AG10803 (cell line): ENCODE measurements at regions not wholly inside any gene's neighbourhood (a gene's known extent, or its start where the extent isn't known, plus 50 kb on each side); places are given as distances from the start of the nearest gene placed in this dataset.
"Not testable (repeated sequence)": the region's sequence is repeated elsewhere in the genome, so short reads cannot be mapped to it uniquely, and the experiment has no call there.

ENCODE experiments used
- DNase-seq: peaks from one replicate; pipeline ENCODE4 v3.0.0; 2010; ENCODE audit warnings: low read depth
- H3K4me3 ChIP-seq: 2 replicates; pipeline ENCODE4 v1.5.1; 2011; ENCODE audit warnings: mild to moderate bottlenecking, low read length, control low read depth
- TF ChIP-seq, protein P1 (sequence below): conservative IDR thresholded peaks from 2 replicates; pipeline ENCODE4 v1.5.1; 2011; ENCODE audit warnings: mild to moderate bottlenecking, low read length, control low read depth, inconsistent platforms

DNA sequence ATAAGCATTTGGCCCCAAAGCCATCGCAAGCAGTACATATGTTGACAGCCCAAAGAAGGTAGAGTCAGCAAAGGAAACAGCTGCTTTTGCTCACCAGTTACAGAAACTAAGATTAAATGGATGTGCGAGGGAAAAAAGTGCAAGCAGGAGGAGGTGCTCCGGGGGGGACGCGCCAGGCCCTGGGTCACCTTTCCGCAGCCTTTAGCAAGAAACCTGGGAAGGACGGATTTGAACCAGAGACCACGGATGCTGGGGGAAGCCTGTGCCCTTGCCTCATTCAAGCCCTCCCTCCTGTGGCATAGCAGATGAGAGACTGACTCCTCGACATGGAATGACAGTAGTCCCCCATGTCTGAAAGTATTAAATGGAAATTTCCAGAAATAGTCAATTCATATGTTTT is 405.6 kb upstream of the PRKCQ start:
- no peak for DNase-seq
- H3K4me3 ChIP-seq, result no peak overlapping the region
- TF ChIP-seq, protein P1, sequence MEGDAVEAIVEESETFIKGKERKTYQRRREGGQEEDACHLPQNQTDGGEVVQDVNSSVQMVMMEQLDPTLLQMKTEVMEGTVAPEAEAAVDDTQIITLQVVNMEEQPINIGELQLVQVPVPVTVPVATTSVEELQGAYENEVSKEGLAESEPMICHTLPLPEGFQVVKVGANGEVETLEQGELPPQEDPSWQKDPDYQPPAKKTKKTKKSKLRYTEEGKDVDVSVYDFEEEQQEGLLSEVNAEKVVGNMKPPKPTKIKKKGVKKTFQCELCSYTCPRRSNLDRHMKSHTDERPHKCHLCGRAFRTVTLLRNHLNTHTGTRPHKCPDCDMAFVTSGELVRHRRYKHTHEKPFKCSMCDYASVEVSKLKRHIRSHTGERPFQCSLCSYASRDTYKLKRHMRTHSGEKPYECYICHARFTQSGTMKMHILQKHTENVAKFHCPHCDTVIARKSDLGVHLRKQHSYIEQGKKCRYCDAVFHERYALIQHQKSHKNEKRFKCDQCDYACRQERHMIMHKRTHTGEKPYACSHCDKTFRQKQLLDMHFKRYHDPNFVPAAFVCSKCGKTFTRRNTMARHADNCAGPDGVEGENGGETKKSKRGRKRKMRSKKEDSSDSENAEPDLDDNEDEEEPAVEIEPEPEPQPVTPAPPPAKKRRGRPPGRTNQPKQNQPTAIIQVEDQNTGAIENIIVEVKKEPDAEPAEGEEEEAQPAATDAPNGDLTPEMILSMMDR, result no peak

DNA sequence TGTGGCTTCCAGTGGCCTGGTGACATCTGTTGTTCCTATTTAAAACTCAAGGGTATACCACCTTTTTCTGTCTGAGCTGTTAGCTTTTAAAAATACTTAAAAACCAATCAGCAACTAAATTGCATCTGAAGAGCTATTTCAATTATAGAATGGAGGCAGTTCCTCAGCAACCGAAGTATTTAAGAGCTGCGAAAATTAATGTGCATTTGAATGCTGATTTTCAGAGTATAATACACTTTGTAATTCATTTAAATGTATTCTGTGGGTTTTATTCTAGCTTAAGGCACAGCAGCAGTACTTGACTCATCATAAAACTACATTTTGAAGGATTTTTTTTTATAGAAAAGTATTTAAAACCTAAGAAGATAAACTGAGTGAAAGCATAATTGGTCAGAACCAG is 404.9 kb upstream of the PRKCQ start:
- H3K4me3 ChIP-seq, result no peak overlapping the region
- TF ChIP-seq, protein P1, result no peak
- DNase-seq, result no peak

DNA sequence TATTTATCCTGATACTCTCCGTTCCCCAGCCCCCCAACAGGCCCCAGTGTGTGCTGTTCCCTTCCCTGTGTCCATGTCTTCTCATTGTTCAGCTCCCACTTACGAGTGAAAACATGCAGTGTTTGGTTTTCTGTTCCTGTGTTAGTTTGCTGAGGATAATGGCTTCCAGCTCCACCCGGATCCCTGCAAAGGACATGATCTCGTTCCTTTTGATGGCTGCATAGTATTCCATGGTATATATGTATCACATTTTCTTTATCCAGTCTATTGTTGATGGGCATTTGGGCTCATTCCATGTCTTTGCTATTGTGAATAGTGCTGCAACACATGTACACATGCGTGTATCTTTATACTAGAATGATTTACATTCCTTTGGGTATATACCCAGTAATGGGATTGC is 403.9 kb upstream of the PRKCQ start:
- DNase-seq, H3K4me3 ChIP-seq: not testable (repeated sequence)

DNA sequence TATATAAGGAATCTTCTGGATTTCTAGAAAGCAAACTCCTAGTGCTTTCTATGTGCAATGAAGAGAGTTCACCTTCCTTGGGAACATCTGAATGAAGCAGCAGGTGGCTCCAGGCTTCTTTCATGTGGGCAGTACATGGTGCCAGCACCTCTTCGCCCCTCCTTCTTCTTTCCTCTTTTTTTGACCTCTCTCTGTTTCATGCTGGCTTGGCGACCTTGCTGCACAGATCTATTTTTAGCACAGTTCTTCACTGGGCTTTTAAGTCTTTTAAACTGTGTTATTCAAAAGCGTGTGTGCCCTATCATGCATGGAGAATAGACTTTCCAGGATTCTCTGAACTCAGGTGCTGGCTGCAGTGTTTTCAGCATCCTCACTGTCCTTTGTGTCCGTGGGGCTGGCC is 400.3 kb upstream of the PRKCQ start:
- no peak for DNase-seq
- TF ChIP-seq, protein P1, result no peak
- no peak overlapping the region for H3K4me3 ChIP-seq

DNA sequence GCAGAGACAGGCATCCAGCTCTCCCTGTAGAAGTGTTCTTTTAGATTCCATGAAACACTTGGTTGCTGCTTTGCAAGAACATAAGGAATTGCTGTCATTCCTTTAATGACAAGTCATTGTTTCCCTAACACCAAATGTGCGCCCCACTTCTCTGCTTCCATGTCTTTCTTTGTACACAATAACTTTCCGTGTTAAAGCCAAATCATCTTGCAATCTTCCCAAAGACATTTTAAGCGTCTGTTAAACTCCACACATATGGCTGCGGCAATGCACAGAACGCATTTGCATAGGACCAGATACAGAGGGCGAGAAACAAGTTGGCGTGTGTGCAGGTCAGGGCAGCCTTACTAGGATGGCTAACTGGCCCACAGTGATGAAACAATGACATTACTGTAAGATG is 399.3 kb upstream of the PRKCQ start:
- TF ChIP-seq, protein P1, result no peak
- no peak overlapping the region for H3K4me3 ChIP-seq
- no peak for DNase-seq

DNA sequence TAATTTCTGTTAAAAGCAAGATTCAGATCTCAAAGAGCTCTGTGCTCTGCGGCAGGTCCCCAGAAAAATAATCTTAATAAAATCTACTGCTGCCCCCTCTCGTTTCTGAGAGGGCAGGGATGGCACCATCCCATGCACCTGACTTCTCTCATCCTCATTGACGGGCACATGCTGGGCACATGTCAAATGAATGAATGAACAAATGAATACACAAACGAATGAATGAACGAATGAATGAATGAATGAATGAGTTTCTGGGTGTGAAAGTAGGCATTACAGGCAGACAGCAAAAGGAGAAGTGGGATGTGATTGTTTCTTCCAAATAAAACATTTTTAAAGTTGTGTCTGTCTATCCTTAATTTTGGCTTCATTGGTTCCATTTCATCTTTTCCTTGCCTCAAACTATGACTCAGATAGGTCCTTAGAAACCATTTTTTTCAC is 398.1 kb upstream of the PRKCQ start:
- TF ChIP-seq, protein P1, result no peak
- H3K4me3 ChIP-seq, result no peak overlapping the region
- DNase-seq, result no peak

DNA sequence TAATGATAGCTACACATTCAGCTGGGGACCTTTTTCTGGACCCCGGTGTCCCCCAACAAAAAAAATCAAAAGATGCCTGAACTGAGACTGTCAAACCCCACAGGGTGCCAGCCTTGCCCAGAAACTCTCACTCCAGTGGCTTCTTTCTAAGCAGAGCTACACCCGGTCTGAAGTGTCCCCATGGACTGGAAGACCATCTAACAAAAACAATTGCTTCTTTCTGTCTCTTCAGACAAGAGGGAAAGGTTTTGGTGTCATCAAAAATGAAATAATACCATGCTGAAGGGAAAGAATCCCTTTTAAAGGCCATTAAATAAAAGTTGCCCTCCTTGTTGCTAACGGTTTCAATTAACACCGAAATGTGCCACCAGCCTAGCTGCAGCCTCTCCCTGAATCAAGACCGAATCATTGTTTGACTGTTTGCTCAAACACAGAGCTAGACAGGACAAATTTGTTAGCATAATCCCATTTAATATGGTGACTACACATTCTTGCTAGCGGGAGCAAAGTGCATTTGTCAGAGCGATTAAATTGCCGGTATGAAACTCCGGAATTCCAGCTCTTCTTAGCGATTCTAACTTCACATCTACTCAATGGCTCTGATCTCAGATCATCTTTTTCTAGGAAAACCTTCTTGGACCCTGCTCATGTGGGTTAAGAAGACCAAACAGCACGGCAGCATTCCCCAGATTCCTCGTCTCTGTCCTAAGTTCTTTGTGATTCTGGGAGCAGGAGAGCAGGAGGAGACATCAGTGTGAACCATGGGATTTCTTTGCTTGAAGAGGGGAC is 397.5 kb upstream of the PRKCQ start:
- H3K4me3 ChIP-seq, result no peak overlapping the region
- DNase-seq, result no peak
- TF ChIP-seq, protein P1, result no peak
